HepG2 (cell line): ENCODE measurements at regions not wholly inside any gene's neighbourhood (a gene's known extent, or its start where the extent isn't known, plus 50 kb on each side); places are given as distances from the start of the nearest gene placed in this dataset.

Source experiments
- ATAC-seq: fragments of 200-7000 bp; cut with Tn5 transposase; 3 replicates; pipeline ENCODE4 v1.9.1; 2020; ENCODE audit warnings: mild to moderate bottlenecking, moderate library complexity
- BruUV-seq: library from RNA; stranded (reverse); fragments of 400-500 nt; replicated peaks from 2 replicates; lab custom pipeline; 2021; lab: Mats Ljungman, UMichigan
- CTCF ChIA-PET: fragments of 300-600 bp; formaldehyde crosslinking; extraction: SDS; loops from one replicate; lab custom pipeline; 2021; ENCODE audit warnings: low total read pairs, inconsistent platforms, low intra/inter-chr PET ratio; lab: Yijun Ruan, JAX
- POLR2A ChIA-PET: fragments of 350-600 bp; sonication (Branson Sonifier 250); formaldehyde crosslinking; loops from one replicate; lab custom pipeline; 2020; ENCODE audit warnings: antibody characterized with exemption, inconsistent platforms; lab: Yijun Ruan, JAX
- DNase-seq: peaks from one replicate; pipeline ENCODE4 v3.0.0-alpha.2; 2015; ENCODE audit warnings: low spot score
- FAIRE-seq: peaks from 3 replicates; lab custom pipeline; 2011; peaks lifted over from hg19 to GRCh38; lab: Jason Lieb, UNC
- H2AFZ ChIP-seq: one replicate; pipeline ENCODE4 v1.6.1; 2011; ENCODE audit warnings: low read length, inconsistent platforms
- H3K27ac ChIP-seq: fragments of 300-600 bp; 3 replicates; pipeline ENCODE4 v1.8.0; 2011; ENCODE audit warnings: mixed run types, mild to moderate bottlenecking, mixed read lengths, low read length, inconsistent platforms; ENCODE audit not compliant: insufficient read depth; ENCODE audit errors: extremely low read length
- H3K27me3 ChIP-seq, 2 experiments: fragments of 200-600 bp in 1 of 2; 2 replicates in 1 of 2; 3 replicates in 1 of 2; pipeline versions ENCODE4 v1.6.0 to v1.8.0; 2011; ENCODE audit warnings: low read length in 2 of 2, mild to moderate bottlenecking in 2 of 2, moderate library complexity in 2 of 2, inconsistent platforms in 1 of 2; ENCODE audit not compliant: insufficient read depth in 2 of 2, control insufficient read depth in 1 of 2
- H3K36me3 ChIP-seq, 2 experiments: fragments of 200-600 bp in 1 of 2; replicated peaks in 1 of 2; 2 replicates in 1 of 2; 3 replicates in 1 of 2; pipeline versions ENCODE4 v1.5.1 to v1.8.0; 2011; ENCODE audit warnings: low read length in 2 of 2, inconsistent platforms in 1 of 2; ENCODE audit not compliant: insufficient read depth in 2 of 2, control insufficient read depth in 1 of 2
- H3K4me1 ChIP-seq: 2 replicates; pipeline ENCODE4 v1.5.1; 2012; ENCODE audit warnings: low read length, inconsistent platforms; ENCODE audit not compliant: insufficient read depth
- H3K4me2 ChIP-seq: 2 replicates; pipeline ENCODE4 v1.6.0; 2011; ENCODE audit warnings: low read depth, low read length, inconsistent platforms
- H3K4me3 ChIP-seq, 3 experiments: fragments of 200-600 bp in 1 of 3; sonication (generic), shearing (Covaris generic) in 1 of 3; replicated peaks in 1 of 3; 2 replicates each; pipeline ENCODE4 v1.5.1; 2011 to 2016; ENCODE audit warnings: low read length in 3 of 3, inconsistent platforms in 2 of 3, low read depth in 2 of 3, mild to moderate bottlenecking in 2 of 3, control low read depth in 1 of 3, mixed read lengths in 1 of 3; ENCODE audit not compliant: insufficient read depth in 1 of 3
- H3K79me2 ChIP-seq: one replicate; pipeline ENCODE4 v1.6.1; 2011; ENCODE audit warnings: low read length, inconsistent platforms; ENCODE audit not compliant: insufficient read depth
- H3K9ac ChIP-seq: 2 replicates; pipeline ENCODE4 v1.6.0; 2011; ENCODE audit warnings: mild to moderate bottlenecking, low read depth, low read length, inconsistent platforms; ENCODE audit not compliant: insufficient read depth
- H3K9me3 ChIP-seq: 2 replicates; pipeline ENCODE4 v1.5.1; 2012; ENCODE audit warnings: mild to moderate bottlenecking, low read length
- H4K20me1 ChIP-seq: 2 replicates; pipeline ENCODE4 v1.6.0; 2011; ENCODE audit warnings: inconsistent platforms, mild to moderate bottlenecking, low read length, moderate library complexity; ENCODE audit not compliant: insufficient read depth
- MLLT10 ChIP-seq: sonication (generic); formaldehyde crosslinking; IDR thresholded peaks from 2 replicates; pipeline ENCODE4 v1.4.0; 2020; ENCODE audit warnings: missing genetic modification reagents
- MXD4 ChIP-seq: IDR thresholded peaks from 2 replicates; pipeline ENCODE4 v1.6.1; 2016; ENCODE audit warnings: mild to moderate bottlenecking, missing biosample characterization, missing genetic modification reagents
- ZNF317 ChIP-seq: sonication (generic); formaldehyde crosslinking; IDR thresholded peaks from 2 replicates; pipeline ENCODE4 v1.5.0; 2020; ENCODE audit warnings: mild to moderate bottlenecking, missing genetic modification reagents
- ZNF446 ChIP-seq: sonication (generic); formaldehyde crosslinking; IDR thresholded peaks from 2 replicates; pipeline ENCODE4 v1.5.0; 2020; ENCODE audit warnings: mild to moderate bottlenecking, missing genetic modification reagents
- WGBS: methylation state at CpG from one replicate; pipeline ENCODE4 v1.1.6; 2017; ENCODE audit warnings: low lambda C conversion rate; 5-methylcytosine and 5-hydroxymethylcytosine counted together
- in situ Hi-C: cut with HindIII; loops from 2 replicates; pipeline ENCODE4 v1.10.0; 2017; ENCODE audit warnings: low pct_unique_long_range_greater_than_20kb; ENCODE audit not compliant: extremely low pct_ligation_motif_present
- intact Hi-C: fragments of 100-400 bp; cut with micrococcal nuclease; formaldehyde crosslinking; loops from one replicate; pipeline ENCODE4 v1.10.0; 2022; ENCODE audit not compliant: unreplicated experiment
- TF ChIP-seq, protein P1 (sequence below): sonication (generic); formaldehyde crosslinking; IDR thresholded peaks from 2 replicates; pipeline ENCODE4 v1.9.0; 2021; ENCODE audit warnings: missing genetic modification reagents, borderline replicate concordance
- TF ChIP-seq, protein P2 (sequence below): sonication (generic); formaldehyde crosslinking; IDR thresholded peaks from 2 replicates; pipeline ENCODE4 v1.9.0; 2021; ENCODE audit warnings: mild to moderate bottlenecking, missing genetic modification reagents

DNA sequence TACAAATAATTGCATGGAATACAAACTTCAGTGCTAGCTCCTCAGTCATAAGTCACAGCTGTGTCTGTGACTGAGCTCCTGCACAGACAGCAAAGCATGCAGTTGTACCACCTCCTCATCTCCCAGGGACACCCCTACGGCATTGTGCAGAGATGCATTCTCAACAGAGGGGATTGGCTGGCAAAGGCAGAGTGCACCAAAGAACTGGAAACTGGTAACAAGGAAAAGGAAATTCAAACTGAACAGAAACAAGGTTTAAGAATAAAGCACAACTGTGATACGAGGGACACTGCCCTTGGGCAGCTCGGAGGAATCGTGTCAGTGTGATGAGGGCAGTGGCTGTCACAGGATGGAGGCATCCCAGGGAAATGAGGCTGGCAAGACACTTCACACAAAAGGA, 126.1 kb upstream of the SOX1 start (continued):
- TF ChIP-seq ZNF317 (CRISPR knock-in tag): no peak
- TF ChIP-seq ZNF446 (CRISPR knock-in tag): no peak
- TF ChIP-seq, protein P1, sequence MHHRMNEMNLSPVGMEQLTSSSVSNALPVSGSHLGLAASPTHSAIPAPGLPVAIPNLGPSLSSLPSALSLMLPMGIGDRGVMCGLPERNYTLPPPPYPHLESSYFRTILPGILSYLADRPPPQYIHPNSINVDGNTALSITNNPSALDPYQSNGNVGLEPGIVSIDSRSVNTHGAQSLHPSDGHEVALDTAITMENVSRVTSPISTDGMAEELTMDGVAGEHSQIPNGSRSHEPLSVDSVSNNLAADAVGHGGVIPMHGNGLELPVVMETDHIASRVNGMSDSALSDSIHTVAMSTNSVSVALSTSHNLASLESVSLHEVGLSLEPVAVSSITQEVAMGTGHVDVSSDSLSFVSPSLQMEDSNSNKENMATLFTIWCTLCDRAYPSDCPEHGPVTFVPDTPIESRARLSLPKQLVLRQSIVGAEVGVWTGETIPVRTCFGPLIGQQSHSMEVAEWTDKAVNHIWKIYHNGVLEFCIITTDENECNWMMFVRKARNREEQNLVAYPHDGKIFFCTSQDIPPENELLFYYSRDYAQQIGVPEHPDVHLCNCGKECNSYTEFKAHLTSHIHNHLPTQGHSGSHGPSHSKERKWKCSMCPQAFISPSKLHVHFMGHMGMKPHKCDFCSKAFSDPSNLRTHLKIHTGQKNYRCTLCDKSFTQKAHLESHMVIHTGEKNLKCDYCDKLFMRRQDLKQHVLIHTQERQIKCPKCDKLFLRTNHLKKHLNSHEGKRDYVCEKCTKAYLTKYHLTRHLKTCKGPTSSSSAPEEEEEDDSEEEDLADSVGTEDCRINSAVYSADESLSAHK: no peak
- no peak for TF ChIP-seq MXD4 (CRISPR knock-in tag)

DNA sequence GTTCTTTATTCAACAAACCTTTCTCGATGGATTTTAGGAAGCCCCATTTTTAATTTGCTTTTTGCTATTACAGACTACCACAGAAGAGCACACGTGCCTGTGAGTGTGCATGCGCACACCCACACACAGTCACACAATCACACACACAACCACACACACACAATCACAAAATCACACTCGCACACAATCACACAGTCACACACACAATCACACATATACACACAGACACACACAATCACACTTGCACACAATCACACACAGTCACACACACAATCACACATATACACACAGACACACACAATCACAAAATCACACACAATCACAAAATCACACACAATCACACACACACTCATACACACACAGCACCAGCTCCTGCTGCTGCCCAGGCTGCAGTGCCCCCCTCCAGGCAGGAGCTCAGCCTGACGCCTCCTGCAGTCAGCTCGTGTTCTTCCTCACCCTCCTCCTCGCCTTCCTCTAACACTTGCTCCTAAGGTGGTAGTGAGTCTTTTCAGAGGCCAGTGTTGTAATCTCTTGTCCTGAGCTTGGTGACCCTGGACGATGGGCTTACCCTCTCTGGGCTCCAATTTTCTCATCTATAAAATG, 125.0 kb upstream of the SOX1 start:
- H3K36me3 ChIP-seq: no peaks in the 10 kb centered on the region
- intact Hi-C loops: no loop called here
- POLR2A ChIA-PET: no interaction called here
- CTCF ChIA-PET: no interaction called here
- H4K20me1 ChIP-seq: no peaks in the 10 kb centered on the region
- H3K4me3 ChIP-seq: no peak overlapping the region
- no TSS peak for BruUV-seq
- H3K9me3 ChIP-seq: no peaks in the 10 kb centered on the region
- TF ChIP-seq, protein P2, sequence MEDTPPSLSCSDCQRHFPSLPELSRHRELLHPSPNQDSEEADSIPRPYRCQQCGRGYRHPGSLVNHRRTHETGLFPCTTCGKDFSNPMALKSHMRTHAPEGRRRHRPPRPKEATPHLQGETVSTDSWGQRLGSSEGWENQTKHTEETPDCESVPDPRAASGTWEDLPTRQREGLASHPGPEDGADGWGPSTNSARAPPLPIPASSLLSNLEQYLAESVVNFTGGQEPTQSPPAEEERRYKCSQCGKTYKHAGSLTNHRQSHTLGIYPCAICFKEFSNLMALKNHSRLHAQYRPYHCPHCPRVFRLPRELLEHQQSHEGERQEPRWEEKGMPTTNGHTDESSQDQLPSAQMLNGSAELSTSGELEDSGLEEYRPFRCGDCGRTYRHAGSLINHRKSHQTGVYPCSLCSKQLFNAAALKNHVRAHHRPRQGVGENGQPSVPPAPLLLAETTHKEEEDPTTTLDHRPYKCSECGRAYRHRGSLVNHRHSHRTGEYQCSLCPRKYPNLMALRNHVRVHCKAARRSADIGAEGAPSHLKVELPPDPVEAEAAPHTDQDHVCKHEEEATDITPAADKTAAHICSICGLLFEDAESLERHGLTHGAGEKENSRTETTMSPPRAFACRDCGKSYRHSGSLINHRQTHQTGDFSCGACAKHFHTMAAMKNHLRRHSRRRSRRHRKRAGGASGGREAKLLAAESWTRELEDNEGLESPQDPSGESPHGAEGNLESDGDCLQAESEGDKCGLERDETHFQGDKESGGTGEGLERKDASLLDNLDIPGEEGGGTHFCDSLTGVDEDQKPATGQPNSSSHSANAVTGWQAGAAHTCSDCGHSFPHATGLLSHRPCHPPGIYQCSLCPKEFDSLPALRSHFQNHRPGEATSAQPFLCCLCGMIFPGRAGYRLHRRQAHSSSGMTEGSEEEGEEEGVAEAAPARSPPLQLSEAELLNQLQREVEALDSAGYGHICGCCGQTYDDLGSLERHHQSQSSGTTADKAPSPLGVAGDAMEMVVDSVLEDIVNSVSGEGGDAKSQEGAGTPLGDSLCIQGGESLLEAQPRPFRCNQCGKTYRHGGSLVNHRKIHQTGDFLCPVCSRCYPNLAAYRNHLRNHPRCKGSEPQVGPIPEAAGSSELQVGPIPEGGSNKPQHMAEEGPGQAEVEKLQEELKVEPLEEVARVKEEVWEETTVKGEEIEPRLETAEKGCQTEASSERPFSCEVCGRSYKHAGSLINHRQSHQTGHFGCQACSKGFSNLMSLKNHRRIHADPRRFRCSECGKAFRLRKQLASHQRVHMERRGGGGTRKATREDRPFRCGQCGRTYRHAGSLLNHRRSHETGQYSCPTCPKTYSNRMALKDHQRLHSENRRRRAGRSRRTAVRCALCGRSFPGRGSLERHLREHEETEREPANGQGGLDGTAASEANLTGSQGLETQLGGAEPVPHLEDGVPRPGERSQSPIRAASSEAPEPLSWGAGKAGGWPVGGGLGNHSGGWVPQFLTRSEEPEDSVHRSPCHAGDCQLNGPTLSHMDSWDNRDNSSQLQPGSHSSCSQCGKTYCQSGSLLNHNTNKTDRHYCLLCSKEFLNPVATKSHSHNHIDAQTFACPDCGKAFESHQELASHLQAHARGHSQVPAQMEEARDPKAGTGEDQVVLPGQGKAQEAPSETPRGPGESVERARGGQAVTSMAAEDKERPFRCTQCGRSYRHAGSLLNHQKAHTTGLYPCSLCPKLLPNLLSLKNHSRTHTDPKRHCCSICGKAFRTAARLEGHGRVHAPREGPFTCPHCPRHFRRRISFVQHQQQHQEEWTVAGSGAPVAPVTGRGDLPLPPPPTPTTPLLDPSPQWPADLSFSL (CRISPR knock-in tag): peak; percentile 65; the same call in 1 of the 2 replicates
- TF ChIP-seq MLLT10 (CRISPR knock-in tag): no peak
- TF ChIP-seq, all 625 proteins: peak for 1
- Histone ChIP-seq H3K4me2 (no peak overlapping the region), H3K4me1 (no peaks in the 10 kb centered on the region), H3K9ac (no peak overlapping the region), H3K27me3 (peaks cover 3 to 45% of the 10 kb centered on the region in 2 experiments; a peak in 4 of 5 replicates), H3K27ac (no peak overlapping the region), H2AFZ (no peak overlapping the region), H3K79me2 (no peaks in the 10 kb centered on the region)
- in situ Hi-C loops: no loop called here
- ATAC-seq: no peak
- WGBS: 45% methylated on average over 8 of the region's 8 CpGs
- FAIRE-seq: no peak
- DNase-seq: no peak
